ENCODE measurements at regions not wholly inside any gene's neighbourhood (a gene's known extent, or its start where the extent isn't known, plus 50 kb on each side); places are given as distances from the start of the nearest gene placed in this dataset.

DNA sequence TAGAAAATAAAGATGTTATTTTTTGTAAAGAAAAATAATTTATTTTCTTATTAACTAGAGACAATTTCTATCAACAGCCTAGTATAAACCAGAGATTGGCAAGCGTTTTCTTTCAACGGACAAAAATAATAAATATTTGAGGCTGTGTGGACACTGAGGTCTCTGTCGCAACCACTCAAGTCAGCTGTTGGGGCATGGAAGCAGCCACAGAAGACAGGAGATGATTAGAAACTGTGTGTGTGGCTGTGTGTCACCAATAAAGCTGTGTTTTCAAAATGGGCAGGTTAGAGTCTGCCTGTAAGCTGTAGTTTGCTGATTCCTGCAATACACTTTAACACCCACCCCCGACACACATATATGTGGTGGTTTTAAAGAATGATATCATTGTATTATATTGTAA lies 200.6 kb upstream of the HMCN1 start:
- Histone ChIP-seq H3K4me1 (ENCODE audit: insufficient read depth, low read length) (no peaks in the 10 kb centered on the region), H3K27ac (ENCODE audit: low read depth, low read length) (no peak overlapping the region), H3K4me3 (ENCODE audit: low read length in 2 of 2) (no peak overlapping the region), H3K36me3 (ENCODE audit: insufficient read depth, low read length) (no peaks in the 10 kb centered on the region), H3K9me3 (ENCODE audit: control insufficient read depth in 1 of 2, low read length in 2 of 2) (no peaks in the 10 kb centered on the region), H3K27me3 (ENCODE audit: insufficient read depth, low read length) (no peaks in the 10 kb centered on the region)
- H3K9me3 Mint-ChIP-seq: no peaks in the 10 kb centered on the region
- intact Hi-C loops (cut with micrococcal nuclease): no loop called here
- ChIA-PET CTCF (ENCODE audit: partially characterized antibody) (interaction anchor here (1.5 to 1.6 kb wide), 2 partner anchors 9 to 62 kb away, joined by 3 to 5 read pairs; no protein-coding TSS in a partner anchor), POLR2A (ENCODE audit: partially characterized antibody) (interaction anchor here (1.2 kb wide), 1 partner anchor 33 kb away, joined by 3 read pairs; no protein-coding TSS in a partner anchor)
- no peak overlapping the region for H3K4me3 Mint-ChIP-seq
- H3K27me3 Mint-ChIP-seq: peaks cover 0 to 4% of the 10 kb centered on the region in 2 donors
- H3K36me3 Mint-ChIP-seq: no peaks in the 10 kb centered on the region
- H3K4me1 Mint-ChIP-seq: peaks cover 0 to 4% (median under 1%) of the 10 kb centered on the region in 4 donors
- H3K27ac Mint-ChIP-seq: no peak overlapping the region
- DNase-seq: no peak

DNA sequence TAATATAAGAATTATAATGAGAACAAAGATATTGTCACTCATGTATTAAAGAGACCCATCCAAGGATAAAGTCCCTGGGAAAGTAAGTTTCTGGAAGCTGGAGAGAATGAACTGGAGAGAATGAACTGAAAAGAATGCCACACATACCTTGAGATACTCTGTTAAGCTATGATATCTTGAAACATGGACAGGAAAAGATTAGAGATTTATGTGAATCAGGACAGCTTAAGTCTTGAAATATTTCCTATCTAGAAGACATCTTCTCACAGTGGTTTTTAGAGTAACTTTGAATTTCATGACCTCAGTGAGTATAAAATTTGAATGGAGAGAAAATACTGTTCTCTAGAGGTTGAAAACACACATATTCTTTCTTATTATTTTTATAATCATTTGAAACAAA lies 201.3 kb upstream of the HMCN1 start:
- H3K4me1 ChIP-seq (ENCODE audit: insufficient read depth, low read length): no peaks in the 10 kb centered on the region
- POLR2A ChIA-PET (ENCODE audit: partially characterized antibody): interaction anchor here (1.2 kb wide), 1 partner anchor 34 kb away, joined by 3 read pairs; no protein-coding TSS in a partner anchor
- Mint-ChIP-seq H3K36me3 (no peaks in the 10 kb centered on the region), H3K9me3 (no peaks in the 10 kb centered on the region), H3K4me1 (peaks cover 0 to 4% (median under 1%) of the 10 kb centered on the region in 4 donors), H3K27ac (no peak overlapping the region), H3K27me3 (peaks cover 0 to 4% of the 10 kb centered on the region in 2 donors), H3K4me3 (no peak overlapping the region)
- intact Hi-C loops (cut with micrococcal nuclease): no loop called here
- H3K27me3 ChIP-seq (ENCODE audit: insufficient read depth, low read length): no peaks in the 10 kb centered on the region
- H3K9me3 ChIP-seq (ENCODE audit: control insufficient read depth in 1 of 2, low read length in 2 of 2): no peaks in the 10 kb centered on the region
- DNase-seq: no peak
- H3K36me3 ChIP-seq (ENCODE audit: insufficient read depth, low read length): no peaks in the 10 kb centered on the region
- CTCF ChIA-PET (ENCODE audit: partially characterized antibody): interaction anchor here (1.5 to 1.6 kb wide), 2 partner anchors 10 to 63 kb away, joined by 3 to 5 read pairs; no protein-coding TSS in a partner anchor
- H3K27ac ChIP-seq (ENCODE audit: low read depth, low read length): no peak overlapping the region
- H3K4me3 ChIP-seq (ENCODE audit: low read length in 2 of 2): no peak overlapping the region

DNA sequence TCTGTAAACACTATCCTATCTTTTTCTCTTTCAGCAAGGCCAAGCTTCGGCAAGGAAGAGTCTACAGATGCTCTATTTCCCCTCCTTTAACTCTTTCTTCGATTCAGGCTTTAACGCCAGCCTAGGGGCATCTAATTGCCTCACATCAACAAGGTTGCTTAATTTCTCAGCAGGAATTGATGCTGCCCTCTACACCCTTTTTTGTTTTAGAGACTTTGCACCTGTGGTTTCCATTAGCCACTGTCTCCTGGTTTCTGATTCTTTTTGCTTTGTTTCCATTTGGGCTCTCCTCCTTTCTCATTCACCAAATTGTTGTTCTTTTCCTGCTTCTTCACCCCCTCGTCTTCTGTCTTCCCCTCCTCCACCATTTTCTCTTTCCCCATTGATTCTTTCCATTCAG lies 202.4 kb upstream of the HMCN1 start:
- intact Hi-C loops (cut with micrococcal nuclease): no loop called here
- Mint-ChIP-seq H3K36me3 (no peaks in the 10 kb centered on the region), H3K27me3 (no peaks in the 10 kb centered on the region), H3K4me3 (no peak overlapping the region), H3K4me1 (peaks cover 0 to 2% (median under 1%) of the 10 kb centered on the region in 4 donors), H3K27ac (peak overlapping the region in 1 of 7 donors; percentile 28), H3K9me3 (no peaks in the 10 kb centered on the region)
- Histone ChIP-seq H3K27ac (ENCODE audit: low read depth, low read length) (no peak overlapping the region), H3K4me3 (ENCODE audit: low read length in 2 of 2) (no peak overlapping the region), H3K9me3 (ENCODE audit: control insufficient read depth in 1 of 2, low read length in 2 of 2) (no peaks in the 10 kb centered on the region), H3K4me1 (ENCODE audit: insufficient read depth, low read length) (no peaks in the 10 kb centered on the region), H3K36me3 (ENCODE audit: insufficient read depth, low read length) (no peaks in the 10 kb centered on the region), H3K27me3 (ENCODE audit: insufficient read depth, low read length) (no peaks in the 10 kb centered on the region)
- ChIA-PET POLR2A (ENCODE audit: partially characterized antibody) (no interaction called here), CTCF (ENCODE audit: partially characterized antibody) (no interaction called here)
- no peak for DNase-seq

DNA sequence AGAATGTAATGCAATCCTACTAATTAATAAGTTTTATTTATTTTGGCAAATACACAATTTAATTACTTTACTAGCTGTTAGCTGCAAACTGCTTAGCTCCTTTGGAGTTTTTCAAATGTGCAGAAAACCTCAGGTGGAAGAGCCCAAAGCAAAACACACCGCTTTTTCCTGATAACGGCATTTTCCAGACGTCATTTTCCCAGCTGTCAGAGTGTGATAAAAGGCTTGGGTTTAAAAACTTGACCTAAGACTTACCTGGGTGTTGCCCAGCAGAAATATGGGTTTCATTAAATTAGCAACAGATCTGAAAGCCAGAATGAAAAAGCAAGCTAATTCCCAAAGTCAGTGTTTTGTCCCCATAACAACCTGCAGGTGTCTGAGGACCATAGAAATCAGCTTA lies 204.0 kb upstream of the HMCN1 start:
- no peak overlapping the region for H3K4me3 Mint-ChIP-seq
- H3K4me1 Mint-ChIP-seq: peaks cover 0 to 3% (median 2%) of the 10 kb centered on the region in 4 donors
- Histone ChIP-seq H3K9me3 (ENCODE audit: control insufficient read depth in 1 of 2, low read length in 2 of 2) (no peaks in the 10 kb centered on the region), H3K27ac (ENCODE audit: low read depth, low read length) (no peak overlapping the region), H3K4me1 (ENCODE audit: insufficient read depth, low read length) (no peaks in the 10 kb centered on the region), H3K27me3 (ENCODE audit: insufficient read depth, low read length) (no peaks in the 10 kb centered on the region), H3K4me3 (ENCODE audit: low read length in 2 of 2) (no peak overlapping the region), H3K36me3 (ENCODE audit: insufficient read depth, low read length) (no peaks in the 10 kb centered on the region)
- no peak overlapping the region for H3K27ac Mint-ChIP-seq
- ChIA-PET POLR2A (ENCODE audit: partially characterized antibody) (interaction anchor here (1.0 kb wide), 1 partner anchor 36 kb away, joined by 3 read pairs; no protein-coding TSS in a partner anchor), CTCF (ENCODE audit: partially characterized antibody) (interaction anchor here (0.8 to 1.4 kb wide), 2 partner anchors 9 to 66 kb away, joined by 3 to 6 read pairs; no protein-coding TSS in a partner anchor)
- intact Hi-C loops (cut with micrococcal nuclease): no loop called here
- no peaks in the 10 kb centered on the region for H3K9me3 Mint-ChIP-seq
- no peaks in the 10 kb centered on the region for H3K27me3 Mint-ChIP-seq
- DNase-seq: no peak
- H3K36me3 Mint-ChIP-seq: no peaks in the 10 kb centered on the region

DNA sequence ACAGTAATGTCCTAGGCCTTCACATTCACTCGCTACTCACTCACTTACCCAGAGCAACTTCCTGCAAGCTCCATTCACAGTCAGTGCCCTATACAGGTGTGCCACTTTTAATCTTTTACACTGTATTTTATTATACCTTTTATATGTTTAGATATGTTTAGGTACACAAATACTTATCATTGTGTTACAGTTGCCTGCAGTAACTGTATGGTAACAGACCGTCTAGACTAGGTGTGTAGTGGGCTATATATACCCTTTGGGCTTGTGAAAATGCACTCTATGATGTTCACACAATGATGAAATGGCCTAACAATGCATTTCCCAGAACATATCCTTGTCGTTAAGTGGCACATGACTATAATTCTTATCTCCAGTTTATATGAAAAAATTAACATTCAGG lies 204.5 kb upstream of the HMCN1 start:
- Histone ChIP-seq H3K27me3 (ENCODE audit: insufficient read depth, low read length) (no peaks in the 10 kb centered on the region), H3K4me1 (ENCODE audit: insufficient read depth, low read length) (no peaks in the 10 kb centered on the region), H3K9me3 (ENCODE audit: control insufficient read depth in 1 of 2, low read length in 2 of 2) (no peaks in the 10 kb centered on the region), H3K4me3 (ENCODE audit: low read length in 2 of 2) (no peak overlapping the region), H3K27ac (ENCODE audit: low read depth, low read length) (no peak overlapping the region), H3K36me3 (ENCODE audit: insufficient read depth, low read length) (no peaks in the 10 kb centered on the region)
- intact Hi-C loops (cut with micrococcal nuclease): no loop called here
- Mint-ChIP-seq H3K4me3 (no peak overlapping the region), H3K9me3 (peaks cover 0 to under 1% (median 0%) of the 10 kb centered on the region in 8 donors), H3K4me1 (peaks cover 0 to 3% (median 2%) of the 10 kb centered on the region in 4 donors), H3K27me3 (no peaks in the 10 kb centered on the region), H3K36me3 (peaks cover 0 to 2% of the 10 kb centered on the region in 2 donors), H3K27ac (no peak overlapping the region)
- CTCF ChIA-PET (ENCODE audit: partially characterized antibody): no interaction called here
- POLR2A ChIA-PET (ENCODE audit: partially characterized antibody): no interaction called here
- DNase-seq: no peak

DNA sequence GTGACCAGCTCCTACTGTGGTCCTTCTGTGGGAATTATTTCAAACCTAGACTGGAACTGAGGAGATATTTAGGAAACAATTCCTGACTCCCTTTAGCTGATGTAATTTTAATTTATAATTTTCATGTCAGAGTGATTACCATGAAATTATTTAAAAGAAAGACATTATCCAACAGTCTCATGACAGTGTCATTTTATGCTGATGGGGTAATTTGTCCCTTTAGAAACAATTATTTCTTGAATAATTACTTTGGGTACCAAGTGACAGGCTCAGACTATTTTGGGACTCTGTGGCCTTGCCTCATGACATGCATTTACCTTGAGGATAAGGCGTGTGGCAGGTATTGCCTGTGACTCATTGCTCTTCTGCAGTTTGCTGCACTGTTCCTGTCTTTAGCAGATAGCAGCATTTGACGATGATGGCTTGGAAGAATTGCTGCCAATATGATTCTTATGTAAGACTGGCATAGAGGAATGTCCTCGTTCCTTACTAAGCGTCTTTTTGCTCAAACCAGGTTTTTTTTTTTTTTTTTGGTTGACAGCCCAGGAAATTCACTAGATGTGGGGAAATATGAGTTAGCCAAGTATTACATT lies 206.0 kb upstream of the HMCN1 start:
- Mint-ChIP-seq H3K36me3 (peaks cover 0 to 5% of the 10 kb centered on the region in 2 donors), H3K27me3 (no peaks in the 10 kb centered on the region), H3K27ac (no peak overlapping the region), H3K4me1 (peaks cover 0 to 3% (median 2%) of the 10 kb centered on the region in 4 donors), H3K9me3 (peaks cover 0 to 4% (median 0%) of the 10 kb centered on the region in 8 donors), H3K4me3 (no peak overlapping the region)
- intact Hi-C loops (cut with micrococcal nuclease): no loop called here
- Histone ChIP-seq H3K9me3 (ENCODE audit: control insufficient read depth in 1 of 2, low read length in 2 of 2) (no peaks in the 10 kb centered on the region), H3K4me3 (ENCODE audit: low read length in 2 of 2) (no peak overlapping the region), H3K27me3 (ENCODE audit: insufficient read depth, low read length) (no peaks in the 10 kb centered on the region), H3K36me3 (ENCODE audit: insufficient read depth, low read length) (no peaks in the 10 kb centered on the region), H3K4me1 (ENCODE audit: insufficient read depth, low read length) (no peaks in the 10 kb centered on the region), H3K27ac (ENCODE audit: low read depth, low read length) (no peak overlapping the region)
- no peak for DNase-seq
- ChIA-PET POLR2A (ENCODE audit: partially characterized antibody) (no interaction called here), CTCF (ENCODE audit: partially characterized antibody) (interaction anchor here (0.8 kb wide), 1 partner anchor 68 kb away, joined by 4 read pairs; no protein-coding TSS in a partner anchor)

DNA sequence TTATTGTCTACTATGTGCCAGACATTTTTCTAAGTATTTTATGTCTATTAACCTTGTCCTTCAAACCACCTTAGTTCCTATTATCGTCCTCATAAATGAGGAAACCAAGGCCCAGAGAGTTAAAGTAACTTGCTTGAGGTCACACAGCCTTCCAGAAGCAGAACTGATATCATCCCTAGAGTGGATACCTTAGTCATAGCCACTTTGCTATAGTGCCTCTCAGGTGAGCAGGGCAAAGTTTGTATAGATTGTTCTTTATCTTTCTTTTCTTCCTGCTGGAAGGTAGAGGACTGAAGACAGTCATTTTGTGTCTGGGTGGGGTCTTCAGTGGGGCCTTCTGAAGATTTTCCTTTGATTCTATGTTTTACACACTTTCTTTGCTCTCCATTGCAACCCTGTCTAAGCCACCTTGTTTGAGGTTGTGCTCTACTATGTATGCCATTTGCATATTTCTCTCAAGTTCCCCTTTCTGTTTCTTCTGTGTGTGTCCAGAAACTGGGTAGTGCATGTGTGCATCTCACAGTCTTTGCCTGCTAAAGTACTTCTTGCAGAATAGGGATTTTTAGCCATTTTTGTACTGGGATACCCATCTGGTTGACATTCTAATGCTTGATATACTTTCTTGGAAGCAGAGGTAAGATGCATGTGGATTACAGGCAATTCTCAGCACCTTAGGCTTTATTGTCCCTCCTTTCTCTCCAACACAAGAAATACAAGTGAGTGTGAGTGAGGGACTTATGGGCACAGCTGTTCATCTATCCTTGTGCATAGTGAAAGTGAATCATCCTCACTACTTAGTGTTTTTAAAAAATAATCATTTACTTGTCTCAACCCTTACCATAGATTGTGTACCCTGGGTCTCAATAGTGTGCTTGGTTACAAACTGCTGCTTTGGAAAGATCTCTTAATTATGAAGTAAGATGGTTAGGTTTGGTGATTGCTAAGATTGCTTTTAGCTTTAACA lies 207.6 kb upstream of the HMCN1 start:
- H3K4me1 Mint-ChIP-seq: peaks cover 0 to 3% (median under 1%) of the 10 kb centered on the region in 4 donors
- DNase-seq: no peak
- no peak overlapping the region for H3K27ac ChIP-seq (ENCODE audit: low read depth, low read length)
- no peaks in the 10 kb centered on the region for H3K4me1 ChIP-seq (ENCODE audit: insufficient read depth, low read length)
- H3K27me3 Mint-ChIP-seq: peaks cover 0 to 1% of the 10 kb centered on the region in 2 donors
- ChIA-PET CTCF (ENCODE audit: partially characterized antibody) (interaction anchor here (0.7 to 1.1 kb wide), 2 partner anchors 26 to 70 kb away, joined by 3 to 5 read pairs; no protein-coding TSS in a partner anchor), POLR2A (ENCODE audit: partially characterized antibody) (no interaction called here)
- H3K36me3 Mint-ChIP-seq: peaks cover 0 to 5% of the 10 kb centered on the region in 2 donors
- H3K27ac Mint-ChIP-seq: peak overlapping the region in 2 of 7 donors; percentile 16 to 64
- intact Hi-C loops (cut with micrococcal nuclease): no loop called here
- no peak overlapping the region for H3K4me3 ChIP-seq (ENCODE audit: low read length in 2 of 2)
- peak overlapping the region in 1 of 8 donors; percentile 29 for H3K4me3 Mint-ChIP-seq
- no peaks in the 10 kb centered on the region for H3K27me3 ChIP-seq (ENCODE audit: insufficient read depth, low read length)
- no peaks in the 10 kb centered on the region for H3K9me3 ChIP-seq (ENCODE audit: control insufficient read depth in 1 of 2, low read length in 2 of 2)
- H3K36me3 ChIP-seq (ENCODE audit: insufficient read depth, low read length): no peaks in the 10 kb centered on the region
- H3K9me3 Mint-ChIP-seq: peaks cover 0 to 9% (median 0%) of the 10 kb centered on the region in 8 donors

Measured in CD4-positive, alpha-beta memory T cell (primary cell).